ENCODE measurements at regions not wholly inside any gene's neighbourhood (a gene's known extent, or its start where the extent isn't known, plus 50 kb on each side); places are given as distances from the start of the nearest gene placed in this dataset.

DNA sequence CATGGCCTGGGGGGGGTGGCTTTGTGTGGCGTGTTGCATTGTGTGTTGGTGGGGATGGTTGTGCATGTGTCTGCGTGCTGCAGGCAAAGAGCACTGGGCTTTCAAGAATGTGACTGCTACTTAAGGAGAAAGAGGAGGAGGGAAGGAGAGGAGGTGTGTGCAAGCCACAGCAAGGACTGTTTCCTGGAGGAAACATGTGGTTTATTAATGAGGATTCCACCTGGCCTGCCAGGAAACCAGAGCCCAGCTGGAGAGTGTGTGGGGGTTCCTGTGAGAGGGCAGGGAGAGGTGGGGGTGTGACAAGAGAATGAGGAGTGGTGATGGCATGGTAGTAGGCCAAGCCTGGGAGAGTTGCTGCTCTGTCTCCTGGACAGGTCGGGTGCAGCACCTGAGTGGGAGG, 258.1 kb upstream of the ROPN1 start:
- no peak for DNase-seq

- no peak for DNase-seq
Observed at GRCh38 chr3:124256156-124256555, 264.2 kb upstream of the ROPN1 start.

DNA sequence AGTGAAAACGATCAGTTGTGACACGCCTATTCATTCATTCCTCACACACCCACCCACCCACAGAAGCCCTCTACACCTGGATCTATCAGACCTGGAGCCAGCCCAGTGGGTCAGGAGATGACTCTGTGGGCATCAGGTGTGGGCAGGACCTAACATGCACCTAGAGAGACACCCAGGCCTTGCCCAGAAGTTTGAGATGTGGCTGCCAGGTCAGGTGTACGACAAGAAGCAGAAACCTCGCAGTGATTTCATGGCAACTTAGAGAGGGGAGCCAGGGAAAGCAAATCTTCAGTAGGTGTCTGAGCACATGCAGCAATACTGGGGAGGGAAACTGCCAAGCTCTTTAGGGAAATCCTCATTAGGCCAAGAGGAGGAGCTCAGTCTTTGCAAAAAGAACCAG, 264.7 kb upstream of the ROPN1 start:
- no peak for DNase-seq

GRCh38 chr3:124257336-124257864, 265.5 kb upstream of the ROPN1 start:
- no peak for DNase-seq

- no peak for DNase-seq
Observed at GRCh38 chr3:124258057-124258500, 266.2 kb upstream of the ROPN1 start.

- DNase-seq = no peak
Observed at GRCh38 chr3:124260206-124260915, 268.4 kb upstream of the ROPN1 start.

DNA sequence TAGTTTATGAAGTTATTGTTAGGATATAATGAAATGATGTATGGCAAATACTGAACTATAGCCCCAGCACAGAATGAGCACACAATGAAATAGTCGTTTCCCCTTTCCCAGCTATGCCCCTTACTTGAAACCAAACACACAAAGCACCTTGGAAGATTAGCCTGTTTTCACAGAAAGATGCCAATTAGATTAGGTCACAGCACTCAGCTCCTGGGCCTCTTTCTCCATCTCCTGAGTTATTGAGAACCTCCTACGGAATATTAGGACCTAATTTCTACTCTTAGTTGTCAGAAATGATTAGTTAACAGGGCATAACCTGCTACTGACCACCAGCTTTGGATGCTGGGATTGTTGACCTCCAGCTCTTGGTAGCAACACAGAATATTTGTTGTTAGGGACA, 269.4 kb upstream of the ROPN1 start:
- no peak for DNase-seq

DNA sequence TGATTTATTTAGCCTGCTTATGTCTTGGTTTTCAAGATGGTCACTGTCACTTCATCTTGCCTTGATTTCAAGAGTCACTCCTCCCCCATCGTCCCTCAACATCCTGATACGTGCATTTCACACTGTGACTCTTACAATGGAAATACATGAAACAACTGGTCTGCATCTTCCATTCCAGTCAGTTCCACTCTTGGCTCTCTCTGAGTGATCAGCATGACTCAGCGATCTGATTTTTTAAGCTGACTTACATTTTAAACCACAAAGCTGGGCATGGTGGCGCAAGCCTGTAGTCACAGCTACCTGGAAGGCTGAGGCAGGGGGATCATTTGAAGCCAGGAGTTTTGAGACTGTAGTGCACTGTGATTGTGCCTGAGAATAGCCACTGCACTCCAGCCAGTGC, 271.2 kb upstream of the ROPN1 start:
- no peak for DNase-seq

- DNase-seq = no peak
Observed at GRCh38 chr3:124264346-124264745, 272.4 kb upstream of the ROPN1 start.

- DNase-seq = peak; percentile 93
Observed at GRCh38 chr3:124266487-124266886, 274.6 kb upstream of the ROPN1 start.

DNA sequence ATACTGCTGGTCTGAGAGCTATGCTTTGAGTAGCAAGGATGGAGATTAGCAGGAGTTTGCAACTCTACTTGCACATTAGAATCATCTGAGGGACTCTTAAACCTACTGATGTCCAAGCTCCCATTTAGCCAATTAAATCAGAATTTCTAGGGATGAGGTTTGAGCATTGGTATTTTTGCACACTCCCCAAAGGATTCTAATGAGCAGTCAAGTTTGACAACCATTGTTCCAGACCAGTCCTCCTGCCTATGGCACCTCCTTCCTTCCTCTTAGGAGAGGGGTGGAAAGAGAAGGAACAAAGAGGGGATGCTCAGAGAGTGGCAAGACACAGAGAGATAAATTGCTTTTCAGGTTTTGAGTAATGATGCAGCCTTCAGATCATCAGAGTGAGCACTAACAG, 275.5 kb upstream of the ROPN1 start:
- no peak for DNase-seq

DNA sequence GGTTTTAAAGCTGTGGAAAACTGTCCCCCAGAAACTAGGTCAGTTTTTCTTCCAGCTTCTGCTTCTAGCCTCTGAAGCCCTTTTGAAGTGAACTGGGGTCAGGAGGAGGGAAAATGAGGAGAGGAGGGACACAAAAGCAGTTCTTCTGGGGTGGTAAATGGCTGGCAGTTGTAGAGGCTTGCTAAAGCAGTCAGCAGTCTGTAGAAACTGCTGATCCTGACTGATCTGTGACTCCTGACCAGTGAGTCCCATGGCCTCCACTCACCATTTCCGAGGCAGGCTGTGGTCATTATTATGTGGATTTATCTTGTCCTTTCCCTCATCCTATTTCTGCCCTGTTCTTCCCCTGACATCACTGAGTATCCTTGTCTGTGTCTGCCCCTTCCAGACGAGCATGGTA, 276.4 kb upstream of the ROPN1 start:
- DNase-seq = no peak

GRCh38 chr3:124269619-124270018, 277.7 kb upstream of the ROPN1 start:
- DNase-seq = no peak

GRCh38 chr3:124272605-124273151, 280.8 kb upstream of the ROPN1 start:
- DNase-seq = no peak

- DNase-seq = no peak
Observed at GRCh38 chr3:124273651-124274050, 281.7 kb upstream of the ROPN1 start.

GRCh38 chr3:124274051-124274450, 282.1 kb upstream of the ROPN1 start:
- DNase-seq = no peak

DNA sequence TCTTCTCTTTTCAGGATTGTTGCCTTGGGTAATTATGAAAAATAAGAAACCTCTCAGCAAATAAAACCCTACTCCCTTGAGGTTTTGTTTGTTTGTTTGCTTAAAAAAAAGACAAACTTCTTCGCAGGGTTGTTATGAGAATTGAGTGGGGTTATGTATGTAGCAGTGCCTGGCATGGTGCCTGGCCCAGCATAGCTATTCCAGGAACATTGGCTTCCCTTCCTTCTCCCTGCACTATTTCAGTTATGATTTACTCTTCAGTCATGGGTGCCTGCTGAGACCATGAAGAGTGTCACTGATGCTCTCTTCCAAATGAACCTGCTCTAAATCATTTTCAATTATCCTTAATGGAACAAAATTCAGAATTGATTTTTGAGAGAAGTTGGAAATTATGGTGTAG, 283.5 kb upstream of the ROPN1 start:
- peak; percentile 30 for DNase-seq

DNA sequence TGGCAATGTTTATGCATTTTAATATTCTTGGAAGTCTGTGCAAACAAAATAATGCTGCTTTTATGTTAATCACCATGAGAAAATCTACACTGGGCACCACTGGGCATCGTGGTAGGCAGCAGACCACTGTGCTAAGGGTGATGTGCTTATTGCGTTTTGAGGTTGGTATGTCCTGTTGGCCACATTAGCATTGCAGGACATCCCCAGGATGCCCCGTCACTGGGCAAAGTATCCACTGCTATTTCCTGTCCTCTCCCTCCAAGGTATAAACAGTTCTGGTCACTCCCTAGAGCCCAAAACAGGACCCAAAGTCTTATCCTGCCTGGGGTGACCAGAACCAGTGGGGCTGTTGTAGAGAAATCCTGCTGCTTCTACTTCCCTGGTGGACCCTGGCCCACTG, 284.2 kb upstream of the ROPN1 start:
- no peak for DNase-seq

GRCh38 chr3:124276539-124277143, 284.7 kb upstream of the ROPN1 start:
- DNase-seq = no peak

DNA sequence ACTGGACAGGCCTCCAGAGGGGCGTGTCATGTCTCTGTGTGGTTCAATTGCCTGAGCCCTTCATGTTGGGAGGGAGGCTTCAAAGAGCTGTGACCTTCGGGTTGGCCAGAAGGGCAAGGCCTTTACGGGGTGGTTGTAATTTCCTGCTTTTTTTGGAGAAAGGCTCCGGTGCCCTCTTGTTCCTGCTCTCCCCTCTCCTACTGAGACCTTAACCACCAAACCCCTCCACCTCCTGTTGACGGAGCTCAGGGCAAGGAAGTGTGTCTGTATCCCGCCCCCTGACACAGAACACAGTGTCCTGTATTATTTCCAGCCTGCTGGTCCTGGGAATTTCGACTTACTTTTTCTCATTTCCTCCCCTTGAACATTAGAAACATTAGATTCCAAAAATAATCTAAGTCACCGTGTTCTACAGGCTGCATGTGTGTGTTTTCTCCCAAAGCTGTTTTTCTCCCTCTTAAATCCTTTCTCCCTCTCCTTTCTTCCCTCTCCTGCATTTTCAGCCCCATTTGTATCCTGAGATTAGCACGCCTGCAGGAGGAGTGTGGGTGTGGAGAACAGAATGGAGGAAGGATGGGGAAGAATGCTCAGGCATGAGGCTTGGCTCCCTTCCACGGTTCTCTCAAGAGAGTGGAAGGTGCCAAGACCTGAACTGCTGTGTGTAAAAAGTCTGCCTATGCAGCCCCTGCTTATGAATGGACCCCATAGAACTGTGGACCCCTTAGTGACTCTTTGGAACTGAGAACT, 285.4 kb upstream of the ROPN1 start:
- DNase-seq = no peak

GRCh38 chr3:124281453-124282316, 289.8 kb upstream of the ROPN1 start:
- peak; percentile 76 for DNase-seq

All from NCI-H2029 treated with DMSO at 0.1 percent for 48 hours (cell line).